Stimulated activated CD4-positive, alpha-beta T cell treated with anti-CD3 and anti-CD28 coated beads, Interleukin-4, amount 100 ng/mL, for 4 hours (primary cell): ENCODE measurements at regions not wholly inside any gene's neighbourhood (a gene's known extent, or its start where the extent isn't known, plus 50 kb on each side); places are given as distances from the start of the nearest gene placed in this dataset.
"Not testable (repeated sequence)": the region's sequence is repeated elsewhere in the genome, so short reads cannot be mapped to it uniquely, and the experiment has no call there.

ENCODE experiments used
- DNase-seq, 2 experiments: peaks; one replicate each; pipeline ENCODE4 v3.0.0-alpha.2; 2020

DNA sequence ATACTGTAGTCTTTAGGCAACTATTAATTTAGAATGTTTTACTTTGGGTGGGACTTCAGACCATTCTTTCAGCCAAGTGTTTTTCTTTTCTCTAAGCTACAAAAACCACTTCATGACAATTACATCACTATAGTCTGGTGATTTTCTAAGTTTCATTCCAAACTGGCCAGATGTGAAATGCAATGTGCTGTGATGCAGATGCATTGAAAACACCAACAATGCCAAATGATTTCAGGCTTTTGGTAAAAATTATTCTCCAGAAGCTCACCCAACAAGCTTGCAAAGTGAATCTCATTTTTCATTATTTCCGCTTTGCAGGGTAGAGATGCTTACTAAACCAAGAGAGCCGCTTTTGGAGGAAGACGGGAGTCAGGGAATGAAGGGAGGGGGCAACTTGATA is 118.4 kb upstream of the ANK3 start:
- no peak for DNase-seq

- DNase-seq = no peak
These were observed 112.9 kb upstream of the ANK3 start for GRCh38 chr10:60502621-60503020.

DNA sequence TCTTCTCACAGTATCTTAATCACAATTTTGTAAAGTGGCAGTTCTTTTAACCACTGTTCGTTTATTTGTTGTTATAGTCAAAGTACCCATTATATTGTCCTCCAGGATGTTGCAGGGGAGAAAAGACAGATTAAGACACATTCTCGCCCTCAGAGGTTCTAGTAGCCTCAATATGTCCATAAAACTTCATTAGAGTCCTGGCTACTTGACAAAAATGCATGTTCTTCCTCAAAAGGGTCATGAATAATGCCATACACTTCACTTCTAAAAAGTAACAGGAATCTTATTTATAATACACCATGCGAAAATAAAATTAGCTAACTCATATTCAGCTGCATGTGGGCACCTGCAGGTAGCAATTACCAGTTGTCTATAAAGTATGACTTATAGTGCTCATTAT is 109.3 kb upstream of the ANK3 start:
- DNase-seq = no peak

- no peak for DNase-seq
These were observed 107.7 kb upstream of the ANK3 start for GRCh38 chr10:60497364-60497763.

DNA sequence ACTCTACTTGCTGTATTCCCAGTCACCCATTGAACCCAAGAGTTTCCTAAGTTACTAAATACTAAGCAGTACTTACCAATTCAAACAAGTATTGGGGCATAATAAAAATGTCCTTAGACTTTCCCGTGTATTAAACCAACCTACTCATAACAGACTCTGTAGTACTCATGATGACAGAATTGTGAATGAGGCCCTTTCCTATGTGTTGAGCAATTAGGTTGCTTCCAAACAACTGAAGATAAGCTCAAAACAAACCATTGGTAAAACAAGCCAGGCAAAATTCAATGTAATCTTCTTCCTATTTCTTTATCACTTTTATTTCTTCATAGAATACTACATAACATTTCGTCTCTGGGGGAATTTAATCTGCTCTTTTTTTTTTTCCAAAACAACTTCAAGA is 106.5 kb upstream of the ANK3 start:
- DNase-seq = no peak

- no peak for DNase-seq
These were observed 105.8 kb upstream of the ANK3 start for GRCh38 chr10:60495338-60496055.

DNA sequence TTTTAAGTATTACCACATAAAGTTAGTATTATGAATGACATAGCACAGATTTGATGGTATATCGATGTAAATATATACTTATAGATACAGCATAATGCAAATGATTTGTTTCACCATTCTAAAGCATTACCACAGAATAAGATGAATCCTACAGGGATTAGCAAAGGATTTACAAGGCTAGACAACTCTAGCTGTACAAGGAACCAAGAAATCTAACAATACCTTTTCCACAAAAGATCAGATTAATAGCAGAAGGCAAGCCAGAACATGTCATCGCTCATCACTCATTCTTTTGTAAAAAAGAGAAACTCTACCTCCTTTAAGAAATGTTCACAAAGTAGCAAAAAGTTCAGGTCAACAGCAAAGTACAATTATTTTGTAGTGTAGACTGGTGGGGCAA is 105.1 kb upstream of the ANK3 start:
- no peak for DNase-seq

DNA sequence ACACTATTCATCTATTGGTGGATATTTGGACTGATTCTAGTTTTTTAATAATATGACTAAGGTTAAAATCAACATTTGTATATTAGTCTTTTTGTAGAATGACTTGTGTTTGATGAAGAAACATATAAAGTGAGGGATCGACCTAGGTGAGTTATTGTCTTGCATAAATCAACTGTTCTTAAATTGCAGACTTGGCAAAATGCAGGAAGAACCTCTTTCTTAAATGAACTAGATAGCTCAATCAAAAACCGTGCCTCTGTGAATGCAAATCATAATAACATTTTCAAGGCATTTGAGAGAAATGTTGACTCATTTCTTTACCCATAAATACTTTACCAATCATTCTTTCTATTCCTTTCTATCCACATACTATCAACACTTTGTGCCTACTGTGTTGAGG is 101.5 kb upstream of the ANK3 start:
- no peak for DNase-seq

- no peak for DNase-seq
These were observed 100.3 kb upstream of the ANK3 start for GRCh38 chr10:60490013-60490412.

DNA sequence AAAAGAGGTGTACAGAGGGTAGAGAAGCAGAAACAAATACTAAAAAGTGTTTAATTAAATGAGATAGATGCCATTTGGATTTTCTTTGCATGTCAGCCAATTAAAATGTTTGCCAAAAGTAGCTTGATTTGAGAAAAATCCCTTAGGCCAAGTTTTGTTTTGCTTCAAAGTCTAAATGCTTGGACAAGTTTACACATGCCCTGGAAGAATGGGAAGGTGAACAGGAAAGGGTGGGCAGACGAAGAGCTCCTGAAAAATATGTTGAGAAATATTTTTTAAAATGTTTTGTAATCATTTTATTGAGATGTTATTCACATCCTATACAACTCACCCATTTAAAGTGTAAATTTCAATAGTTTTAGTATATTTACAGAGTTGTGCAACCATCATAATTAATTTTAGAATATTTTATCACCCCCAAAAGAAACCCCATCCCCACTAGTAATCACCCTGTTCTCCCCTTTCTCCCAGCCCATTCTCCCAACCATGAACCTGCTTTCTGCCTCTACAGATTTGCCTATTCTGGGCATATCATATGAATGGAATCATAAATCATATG is 98.5 kb upstream of the ANK3 start:
- no peak for DNase-seq

DNA sequence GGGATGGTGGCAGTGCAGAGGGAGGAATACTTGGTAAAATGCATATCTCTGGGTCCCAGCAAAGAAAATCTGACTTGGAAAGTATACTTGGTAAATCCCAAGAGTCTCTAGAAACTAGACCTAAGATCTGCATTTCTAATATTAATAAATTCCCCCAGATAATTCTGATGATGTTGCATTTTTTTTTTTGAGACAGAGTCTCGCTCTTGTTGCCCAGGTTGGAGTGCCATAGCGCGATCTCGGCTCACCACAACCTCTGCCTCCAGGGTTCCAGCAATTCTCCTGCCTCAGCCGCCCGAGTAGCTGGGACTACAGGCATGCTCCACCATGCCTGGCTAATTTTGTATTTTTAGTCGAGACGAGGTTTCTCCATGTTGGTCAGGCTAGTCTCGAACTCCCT is 97.9 kb upstream of the ANK3 start:
- no peak for DNase-seq

DNA sequence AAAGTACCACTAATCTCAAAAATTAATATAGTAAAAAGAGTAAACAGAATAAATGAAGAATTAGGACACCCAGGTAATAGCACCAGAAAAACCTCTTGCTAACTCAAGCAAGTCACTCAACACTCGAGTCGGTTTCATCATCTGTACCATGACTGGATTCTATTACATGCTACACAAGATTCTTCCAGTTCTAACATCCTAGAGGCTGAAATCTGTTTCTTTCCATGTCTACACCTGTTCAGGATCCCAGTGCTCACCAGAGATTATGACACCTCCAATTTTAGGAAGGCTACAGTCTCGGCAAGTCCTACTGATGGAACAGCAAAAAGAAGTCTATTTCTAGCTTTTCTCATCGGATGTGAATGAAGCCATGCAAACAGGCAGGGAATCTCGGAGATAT is 95.3 kb upstream of the ANK3 start:
- DNase-seq = no peak

DNA sequence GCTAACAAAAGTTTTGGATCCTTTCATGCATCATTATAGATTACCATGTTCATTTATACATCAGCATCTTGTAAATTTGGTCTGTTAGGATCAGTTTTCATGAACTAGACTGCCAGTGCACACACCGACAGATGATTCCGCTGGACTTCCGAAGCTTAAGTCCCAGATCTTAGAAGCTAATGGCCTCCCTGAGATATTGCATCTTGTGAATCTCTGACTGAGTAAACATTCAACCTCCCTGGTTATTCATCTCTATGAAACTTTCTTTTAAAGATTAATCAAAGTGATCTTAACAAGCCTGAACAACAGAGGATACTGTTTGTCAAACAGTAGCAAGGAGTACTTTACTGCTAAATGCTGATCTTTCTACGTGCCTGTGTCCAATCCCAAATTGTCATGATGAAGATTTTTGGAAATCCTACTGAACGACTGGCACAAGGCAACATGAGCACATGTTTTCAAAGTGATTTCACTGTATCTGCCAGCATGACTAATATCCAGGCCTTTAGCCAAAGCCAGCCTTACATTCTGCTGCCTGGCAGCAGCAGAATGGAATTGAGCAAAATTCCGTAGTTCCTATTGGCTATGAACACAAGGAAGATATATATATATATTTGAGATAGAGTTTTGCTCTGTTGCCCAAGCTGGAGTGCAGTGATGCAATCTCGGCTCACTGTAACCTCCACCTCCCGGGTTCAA is 91.3 kb upstream of the ANK3 start:
- no peak for DNase-seq

DNA sequence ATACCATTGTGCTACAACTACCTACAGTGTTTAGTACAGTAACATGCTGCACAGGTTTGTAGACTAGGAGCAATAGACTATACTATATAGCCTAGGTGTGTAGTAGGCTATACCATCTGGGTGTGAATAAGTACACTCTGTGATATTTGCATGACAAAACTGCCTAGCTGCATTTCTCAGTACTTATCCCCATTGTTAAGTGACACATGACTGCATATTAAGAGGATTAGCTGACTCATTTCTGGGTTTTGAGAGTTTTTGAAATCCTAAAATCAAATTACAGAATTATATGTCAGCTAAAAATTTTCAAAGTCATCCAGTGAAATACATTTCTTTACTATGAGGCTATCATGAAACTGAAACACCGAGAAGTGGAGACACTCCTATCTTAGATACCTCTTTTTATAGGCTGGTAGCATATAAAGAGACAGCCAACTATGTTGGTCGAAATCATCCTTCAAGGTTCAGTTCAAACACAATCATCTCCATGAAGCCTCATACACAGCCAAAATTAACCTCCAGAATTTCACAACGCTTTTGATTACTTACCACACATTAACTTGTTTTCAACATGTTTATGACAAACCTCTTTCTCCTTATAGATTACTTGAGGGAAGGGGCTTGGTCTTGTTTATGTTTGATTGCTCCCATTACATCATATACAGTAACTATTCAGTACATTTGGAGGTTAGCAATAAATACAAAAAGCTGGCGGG is 89.8 kb upstream of the ANK3 start:
- no peak for DNase-seq

GRCh38 chr10:60476451-60476850 is 86.8 kb upstream of the ANK3 start:
- no peak for DNase-seq

- no peak for DNase-seq
These were observed 83.9 kb upstream of the ANK3 start for GRCh38 chr10:60473557-60473956.

- no peak for DNase-seq
These were observed 80.4 kb upstream of the ANK3 start for GRCh38 chr10:60470091-60470490.

- DNase-seq = not testable (repeated sequence)
These were observed 79.5 kb upstream of the ANK3 start for GRCh38 chr10:60469147-60469546.

DNA sequence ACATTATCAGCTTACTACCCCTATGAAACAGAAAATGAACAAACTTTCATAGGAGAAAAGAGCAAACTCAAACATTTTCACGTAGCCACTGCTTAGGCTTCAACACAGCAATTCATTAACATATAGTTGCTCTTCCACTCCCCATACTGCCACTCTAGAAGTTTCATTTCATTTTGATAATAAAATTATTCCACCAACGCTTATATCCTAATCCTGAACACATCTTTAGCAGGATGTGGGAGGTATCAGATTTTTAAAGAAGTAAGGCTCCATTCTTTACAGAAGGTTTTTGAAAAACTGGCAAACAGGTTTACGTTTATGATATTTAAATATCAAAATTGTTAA is 77.5 kb upstream of the ANK3 start:
- DNase-seq = no peak

DNA sequence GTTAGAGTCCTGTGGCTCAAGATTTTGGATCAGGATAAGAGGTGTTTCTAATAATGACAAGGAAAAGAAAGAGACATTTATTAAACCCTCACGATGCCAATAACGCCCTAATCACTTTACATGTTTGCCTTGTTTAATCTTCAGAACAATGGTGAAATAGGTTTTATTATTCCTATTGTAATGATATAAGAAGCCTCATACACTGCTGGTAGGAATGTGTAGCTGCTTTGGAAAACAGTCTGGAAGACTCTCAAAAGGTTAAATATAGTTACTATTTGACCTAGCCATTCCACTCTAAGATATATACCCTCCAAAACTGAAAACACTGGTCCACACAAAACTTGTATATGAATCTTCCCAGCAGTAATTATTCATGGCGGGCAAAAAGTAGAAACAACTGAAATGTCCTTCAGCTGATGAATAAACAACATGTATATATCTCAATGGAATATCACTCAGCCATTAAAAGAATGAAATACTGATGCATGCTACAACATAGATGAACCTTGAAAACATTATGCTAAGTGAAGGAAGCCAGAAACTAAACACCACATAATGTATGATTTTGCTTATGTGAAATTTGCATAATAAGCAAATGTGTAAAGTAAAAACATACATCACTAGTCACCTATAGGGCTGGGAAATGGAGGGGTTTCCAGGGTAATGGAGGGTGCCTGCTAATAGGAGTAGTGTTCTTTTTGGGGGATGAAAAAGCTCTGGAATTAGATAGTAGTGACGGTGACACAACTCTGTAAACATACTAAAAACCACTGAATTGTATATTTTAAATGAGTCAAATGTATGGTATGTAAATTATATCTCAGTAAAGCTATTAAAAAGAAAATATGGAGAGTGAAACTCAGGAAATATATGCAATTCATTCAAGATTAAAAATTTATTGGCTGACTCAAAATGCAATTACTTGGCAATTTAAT is 76.9 kb upstream of the ANK3 start:
- no peak for DNase-seq

DNA sequence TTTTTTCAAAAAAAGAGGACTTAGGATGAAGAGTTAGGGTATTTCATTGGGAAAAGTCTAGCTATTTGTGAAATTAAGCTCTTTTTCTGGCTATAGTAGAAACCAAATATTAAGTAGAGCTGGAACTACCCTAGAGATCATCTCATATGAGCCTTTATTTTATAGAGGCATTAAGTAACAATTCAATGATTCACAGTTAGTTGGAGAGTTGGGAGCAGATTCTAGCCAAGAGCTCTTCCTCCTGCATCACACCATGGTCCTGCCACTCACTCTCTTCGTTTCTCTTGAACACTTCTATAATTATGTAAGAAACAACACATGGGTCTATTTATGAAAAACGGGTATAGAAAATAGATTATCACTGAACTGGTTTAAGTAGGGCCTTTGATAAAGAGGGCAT is 76.1 kb upstream of the ANK3 start:
- no peak for DNase-seq

DNA sequence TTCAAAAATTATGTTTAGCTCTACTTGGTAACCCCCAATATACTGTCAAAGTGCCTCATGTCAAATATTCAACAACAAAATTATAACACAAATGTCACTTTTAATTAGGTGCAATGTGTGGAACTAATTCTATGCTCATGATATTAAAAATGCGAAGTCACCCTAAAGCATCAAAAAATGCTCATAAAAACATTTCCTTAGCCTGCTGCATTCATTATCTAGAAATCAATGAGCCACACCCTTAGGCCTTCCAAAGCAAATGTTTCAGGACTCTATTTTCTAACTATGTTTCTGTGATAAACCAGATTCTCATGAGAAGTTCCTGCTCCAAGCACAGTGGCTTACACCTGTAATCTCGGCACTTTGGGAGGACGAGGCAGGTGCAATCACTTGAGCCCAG is 75.0 kb upstream of the ANK3 start:
- DNase-seq = no peak

DNA sequence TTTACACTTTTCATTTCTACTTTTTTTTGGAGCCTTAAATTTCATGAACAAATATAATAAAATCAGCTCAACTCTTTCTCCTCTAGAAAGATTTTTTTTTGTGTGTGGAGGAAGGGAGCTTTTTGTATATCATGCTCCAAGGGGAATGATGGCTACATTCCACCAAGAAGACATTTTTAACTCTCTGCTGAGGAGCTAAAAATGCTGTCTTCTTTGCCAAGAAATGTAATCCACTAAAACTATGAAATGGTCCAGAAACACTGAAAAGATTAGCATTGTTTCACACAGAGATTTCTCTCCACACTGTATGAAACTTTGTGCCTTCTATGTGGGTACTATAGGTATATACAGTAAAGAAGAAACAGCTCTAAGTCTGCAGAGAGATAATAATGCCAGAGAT is 74.1 kb upstream of the ANK3 start:
- DNase-seq = no peak
